ENCODE measurements at regions not wholly inside any gene's neighbourhood (a gene's known extent, or its start where the extent isn't known, plus 50 kb on each side); places are given as distances from the start of the nearest gene placed in this dataset.

- TF ChIP-seq FOXM1 (IDR thresholded peaks at IDR 0.05; ENCODE audit: borderline replicate concordance) (no peak), SUZ12 (IDR thresholded peaks at IDR 0.05) (no peak), L3MBTL2 (conservative IDR thresholded peaks at IDR 0.05) (no peak), ZNF384 (IDR thresholded peaks at IDR 0.05) (no peak), CTBP1 (IDR thresholded peaks at IDR 0.05; ENCODE audit: borderline replicate concordance) (no peak), ELF4 (IDR thresholded peaks at IDR 0.05) (no peak), PKNOX1 (IDR thresholded peaks at IDR 0.05) (no peak), BHLHE40 (IDR thresholded peaks at IDR 0.05; ENCODE audit: borderline replicate concordance) (no peak), ARNT (IDR thresholded peaks at IDR 0.05) (no peak)
These were observed 334.4 kb upstream of the DEPDC1 start for GRCh38 chr1:68831281-68831680.

Data from HEK293T (cell line).